Right lobe of liver (tissue), 4 donors: ENCODE measurements at regions not wholly inside any gene's neighbourhood (a gene's known extent, or its start where the extent isn't known, plus 50 kb on each side); places are given as distances from the start of the nearest gene placed in this dataset.

Experiments
- POLR2A ChIP-seq: fragments of 450-650 bp; IDR thresholded peaks from one replicate; pipeline ENCODE4 v1.6.1; 2017; ENCODE audit warnings: antibody characterized with exemption, mild to moderate bottlenecking
- TF ChIP-seq, protein P1 (sequence below), 4 donors: fragments of 200-600 bp in 3 of 4; fragments of 450-650 bp in 1 of 4; IDR thresholded peaks; one replicate each; pipeline versions ENCODE4 v1.5.1 to v1.8.0; 2016 to 2022; ENCODE audit warnings: antibody characterized with exemption in 4 of 4, mild to moderate bottlenecking in 2 of 4
- donor health status: DM: no; HTN: no; CAD: no.
- donor health status: DM: no; HTN: no; CAD: no.
- donor health status: DM: no; HTN: yes; CAD: no.

GRCh38 chr18:10230072-10230471 is 224.4 kb upstream of the APCDD1 start:
- TF ChIP-seq, protein P1, sequence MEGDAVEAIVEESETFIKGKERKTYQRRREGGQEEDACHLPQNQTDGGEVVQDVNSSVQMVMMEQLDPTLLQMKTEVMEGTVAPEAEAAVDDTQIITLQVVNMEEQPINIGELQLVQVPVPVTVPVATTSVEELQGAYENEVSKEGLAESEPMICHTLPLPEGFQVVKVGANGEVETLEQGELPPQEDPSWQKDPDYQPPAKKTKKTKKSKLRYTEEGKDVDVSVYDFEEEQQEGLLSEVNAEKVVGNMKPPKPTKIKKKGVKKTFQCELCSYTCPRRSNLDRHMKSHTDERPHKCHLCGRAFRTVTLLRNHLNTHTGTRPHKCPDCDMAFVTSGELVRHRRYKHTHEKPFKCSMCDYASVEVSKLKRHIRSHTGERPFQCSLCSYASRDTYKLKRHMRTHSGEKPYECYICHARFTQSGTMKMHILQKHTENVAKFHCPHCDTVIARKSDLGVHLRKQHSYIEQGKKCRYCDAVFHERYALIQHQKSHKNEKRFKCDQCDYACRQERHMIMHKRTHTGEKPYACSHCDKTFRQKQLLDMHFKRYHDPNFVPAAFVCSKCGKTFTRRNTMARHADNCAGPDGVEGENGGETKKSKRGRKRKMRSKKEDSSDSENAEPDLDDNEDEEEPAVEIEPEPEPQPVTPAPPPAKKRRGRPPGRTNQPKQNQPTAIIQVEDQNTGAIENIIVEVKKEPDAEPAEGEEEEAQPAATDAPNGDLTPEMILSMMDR (IDR thresholded peaks at IDR 0.05): no peak
- no peak for TF ChIP-seq POLR2A
